Nephron (organoid): ENCODE measurements at regions not wholly inside any gene's neighbourhood (a gene's known extent, or its start where the extent isn't known, plus 50 kb on each side); places are given as distances from the start of the nearest gene placed in this dataset.

Experiments
- H3K27ac Mint-ChIP-seq, 3 experiments: 2 replicates each; pipeline ENCODE4 v1.8.0; 2020; ENCODE audit warnings: mixed read lengths in 3 of 3, mild to moderate bottlenecking in 2 of 3, moderate library complexity in 1 of 3
- H3K27me3 Mint-ChIP-seq: 2 replicates; pipeline ENCODE4 v1.8.0; 2021; ENCODE audit warnings: low read depth, mild to moderate bottlenecking, moderate library complexity, mixed read lengths
- H3K36me3 Mint-ChIP-seq: 2 replicates; pipeline ENCODE4 v1.8.0; 2020; ENCODE audit warnings: low read depth, mixed read lengths
- H3K4me1 Mint-ChIP-seq: 2 replicates; pipeline ENCODE4 v1.8.0; 2020; ENCODE audit warnings: mixed read lengths
- H3K4me3 Mint-ChIP-seq, 3 experiments: 2 replicates each; pipeline ENCODE4 v1.8.0; 2020; ENCODE audit warnings: mild to moderate bottlenecking in 3 of 3, mixed read lengths in 3 of 3, moderate library complexity in 2 of 3
- H3K9me3 Mint-ChIP-seq: 2 replicates; pipeline ENCODE4 v1.8.0; 2020; ENCODE audit warnings: mixed read lengths
- TF ChIP-seq, protein P1 (sequence below), 3 experiments: fragments of 200-600 bp; sonication (generic); IDR thresholded peaks; one replicate each; pipeline ENCODE4 v1.5.0; 2021; ENCODE audit warnings: antibody characterized with exemption in 3 of 3; ENCODE audit not compliant: unreplicated experiment in 3 of 3

DNA sequence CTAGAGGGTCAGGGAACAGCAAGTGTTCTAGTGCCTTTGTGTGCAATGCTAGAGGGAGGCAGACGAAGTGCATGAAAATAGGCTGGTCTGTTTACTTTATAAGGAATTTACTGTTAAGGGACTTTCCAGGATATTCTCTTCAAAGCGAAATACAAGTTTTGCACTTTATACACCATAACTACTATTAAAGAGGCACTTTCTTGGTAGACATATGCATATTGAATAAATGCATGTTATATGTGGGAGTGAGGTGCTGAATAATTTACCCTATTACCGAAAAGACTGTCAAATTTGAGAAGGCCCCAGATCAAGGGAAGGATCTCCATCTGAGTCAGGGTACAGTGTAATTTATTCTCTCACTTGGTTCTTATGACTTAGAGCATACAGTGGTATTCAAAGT is 310.5 kb downstream of the S1PR1 start:
- TF ChIP-seq, protein P1, sequence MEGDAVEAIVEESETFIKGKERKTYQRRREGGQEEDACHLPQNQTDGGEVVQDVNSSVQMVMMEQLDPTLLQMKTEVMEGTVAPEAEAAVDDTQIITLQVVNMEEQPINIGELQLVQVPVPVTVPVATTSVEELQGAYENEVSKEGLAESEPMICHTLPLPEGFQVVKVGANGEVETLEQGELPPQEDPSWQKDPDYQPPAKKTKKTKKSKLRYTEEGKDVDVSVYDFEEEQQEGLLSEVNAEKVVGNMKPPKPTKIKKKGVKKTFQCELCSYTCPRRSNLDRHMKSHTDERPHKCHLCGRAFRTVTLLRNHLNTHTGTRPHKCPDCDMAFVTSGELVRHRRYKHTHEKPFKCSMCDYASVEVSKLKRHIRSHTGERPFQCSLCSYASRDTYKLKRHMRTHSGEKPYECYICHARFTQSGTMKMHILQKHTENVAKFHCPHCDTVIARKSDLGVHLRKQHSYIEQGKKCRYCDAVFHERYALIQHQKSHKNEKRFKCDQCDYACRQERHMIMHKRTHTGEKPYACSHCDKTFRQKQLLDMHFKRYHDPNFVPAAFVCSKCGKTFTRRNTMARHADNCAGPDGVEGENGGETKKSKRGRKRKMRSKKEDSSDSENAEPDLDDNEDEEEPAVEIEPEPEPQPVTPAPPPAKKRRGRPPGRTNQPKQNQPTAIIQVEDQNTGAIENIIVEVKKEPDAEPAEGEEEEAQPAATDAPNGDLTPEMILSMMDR (IDR thresholded peaks at IDR 0.05; ENCODE audit: unreplicated experiment in 3 of 3) = no peak
- Mint-ChIP-seq H3K36me3 (no peaks in the 10 kb centered on the region), H3K4me1 (no peaks in the 10 kb centered on the region), H3K9me3 (no peaks in the 10 kb centered on the region), H3K27ac (no peak overlapping the region), H3K27me3 (no peaks in the 10 kb centered on the region), H3K4me3 (no peak overlapping the region)

DNA sequence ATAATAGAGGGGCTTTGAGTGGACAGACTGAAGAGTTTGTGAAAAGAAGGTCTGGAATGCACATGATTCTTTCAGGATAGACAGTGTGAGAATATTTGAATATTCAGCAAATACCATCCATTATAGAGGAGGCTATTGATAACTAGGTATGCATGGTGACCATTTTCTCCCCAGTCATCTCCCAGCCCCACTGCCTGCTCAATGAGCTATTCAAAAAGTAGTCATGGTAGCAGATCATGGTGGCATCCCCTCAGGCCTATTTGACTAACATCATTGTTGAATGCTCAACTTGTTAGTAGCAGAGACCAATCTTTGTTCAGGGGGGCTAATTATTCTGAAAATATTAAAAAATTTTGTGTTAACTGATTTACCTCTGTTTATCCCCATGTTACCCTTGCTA is 311.6 kb downstream of the S1PR1 start:
- Mint-ChIP-seq H3K9me3 (no peaks in the 10 kb centered on the region), H3K4me3 (no peak overlapping the region), H3K27me3 (no peaks in the 10 kb centered on the region), H3K27ac (no peak overlapping the region), H3K36me3 (no peaks in the 10 kb centered on the region), H3K4me1 (no peaks in the 10 kb centered on the region)
- TF ChIP-seq, protein P1 (IDR thresholded peaks at IDR 0.05; ENCODE audit: unreplicated experiment in 3 of 3) = no peak

DNA sequence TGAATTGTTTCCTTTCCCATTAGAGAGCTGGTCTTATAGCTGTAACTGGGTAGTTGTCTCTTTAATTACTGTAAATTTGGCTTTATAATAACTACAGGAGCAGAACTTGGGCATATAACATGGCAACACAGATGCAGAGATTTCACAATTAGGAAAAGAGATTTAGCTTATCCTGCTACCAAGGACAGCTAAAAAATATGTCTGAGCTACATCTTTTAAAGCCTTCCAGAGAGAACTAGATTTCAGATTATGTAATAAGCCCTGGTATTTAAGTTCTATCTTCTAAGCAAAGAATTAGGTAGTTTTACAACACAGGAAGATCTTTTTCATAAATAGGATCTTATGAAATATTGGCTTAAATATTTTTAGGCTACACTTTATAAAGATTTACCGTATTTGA is 313.8 kb downstream of the S1PR1 start:
- no peak overlapping the region for H3K27ac Mint-ChIP-seq
- H3K4me3 Mint-ChIP-seq = no peak overlapping the region
- peaks cover 3% of the 10 kb centered on the region for H3K9me3 Mint-ChIP-seq
- no peaks in the 10 kb centered on the region for H3K4me1 Mint-ChIP-seq
- H3K36me3 Mint-ChIP-seq = no peaks in the 10 kb centered on the region
- no peaks in the 10 kb centered on the region for H3K27me3 Mint-ChIP-seq
- TF ChIP-seq, protein P1 (IDR thresholded peaks at IDR 0.05; ENCODE audit: unreplicated experiment in 3 of 3) = no peak

DNA sequence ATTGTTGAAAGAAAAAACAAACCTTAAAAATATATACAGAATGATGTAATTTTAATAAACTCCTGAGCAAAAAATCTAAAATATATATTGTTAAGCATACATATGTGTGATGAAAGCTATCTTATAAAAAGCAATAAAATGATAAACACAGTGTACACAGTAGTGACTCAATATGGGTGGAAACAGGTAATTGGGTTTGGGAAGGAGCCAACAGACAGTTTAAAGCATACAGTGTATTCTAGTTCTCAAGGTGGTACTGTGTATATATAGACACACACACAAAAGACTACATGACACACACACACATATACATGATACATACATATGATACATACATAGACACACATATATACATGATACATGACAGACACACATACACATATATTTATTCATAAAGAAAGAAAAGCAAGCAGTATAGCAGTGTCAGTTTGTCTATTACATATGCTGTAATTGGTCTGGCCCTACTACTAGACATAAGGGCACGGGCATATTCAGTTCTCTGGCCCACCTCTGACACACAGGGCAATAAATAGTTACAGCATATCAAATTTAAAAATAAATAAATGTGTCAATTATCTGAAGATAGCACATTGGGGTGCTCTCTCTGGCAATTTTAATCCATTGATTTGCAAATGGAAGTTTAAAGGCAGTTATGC is 330.2 kb downstream of the S1PR1 start:
- H3K36me3 Mint-ChIP-seq = no peaks in the 10 kb centered on the region
- H3K27me3 Mint-ChIP-seq = no peaks in the 10 kb centered on the region
- H3K27ac Mint-ChIP-seq = no peak overlapping the region
- H3K4me1 Mint-ChIP-seq = no peaks in the 10 kb centered on the region
- H3K4me3 Mint-ChIP-seq = no peak overlapping the region
- H3K9me3 Mint-ChIP-seq = peaks cover 3% of the 10 kb centered on the region
- TF ChIP-seq, protein P1 (IDR thresholded peaks at IDR 0.05; ENCODE audit: unreplicated experiment in 3 of 3) = no peak

DNA sequence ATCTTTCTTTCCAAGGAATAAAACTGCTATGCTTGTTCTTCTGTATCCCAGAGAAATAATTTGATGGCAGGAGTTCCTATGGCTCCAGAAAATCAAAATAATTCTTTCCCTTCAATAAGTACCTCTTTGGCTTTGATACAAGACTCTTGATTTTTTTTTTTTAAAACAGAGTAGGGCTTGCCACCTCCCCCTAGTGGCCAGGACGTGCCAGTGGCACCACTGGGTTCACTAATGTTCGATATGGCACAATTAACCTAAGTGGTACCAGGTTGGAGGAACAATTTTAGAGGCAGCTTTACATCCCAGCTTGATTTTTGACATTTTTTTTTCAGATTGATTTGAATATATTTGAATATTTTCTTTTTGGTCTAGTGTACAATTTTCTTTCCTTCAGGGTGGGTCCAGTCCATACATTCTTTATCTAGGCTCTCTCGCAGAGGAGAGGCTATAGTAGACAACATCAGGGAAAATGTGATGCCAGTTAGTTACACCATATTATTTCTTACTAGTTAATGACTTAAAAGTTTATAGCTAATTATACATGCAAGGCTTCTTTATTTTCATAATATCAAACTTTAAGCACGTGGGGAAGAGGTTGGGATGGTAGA is 330.9 kb downstream of the S1PR1 start:
- TF ChIP-seq, protein P1 (IDR thresholded peaks at IDR 0.05; ENCODE audit: unreplicated experiment in 3 of 3) = peak; percentile 67 to 76 (median 74)
- no peaks in the 10 kb centered on the region for H3K36me3 Mint-ChIP-seq
- no peak overlapping the region for H3K4me3 Mint-ChIP-seq
- no peak overlapping the region for H3K27ac Mint-ChIP-seq
- no peaks in the 10 kb centered on the region for H3K27me3 Mint-ChIP-seq
- peaks cover 3% of the 10 kb centered on the region for H3K9me3 Mint-ChIP-seq
- H3K4me1 Mint-ChIP-seq = no peaks in the 10 kb centered on the region

DNA sequence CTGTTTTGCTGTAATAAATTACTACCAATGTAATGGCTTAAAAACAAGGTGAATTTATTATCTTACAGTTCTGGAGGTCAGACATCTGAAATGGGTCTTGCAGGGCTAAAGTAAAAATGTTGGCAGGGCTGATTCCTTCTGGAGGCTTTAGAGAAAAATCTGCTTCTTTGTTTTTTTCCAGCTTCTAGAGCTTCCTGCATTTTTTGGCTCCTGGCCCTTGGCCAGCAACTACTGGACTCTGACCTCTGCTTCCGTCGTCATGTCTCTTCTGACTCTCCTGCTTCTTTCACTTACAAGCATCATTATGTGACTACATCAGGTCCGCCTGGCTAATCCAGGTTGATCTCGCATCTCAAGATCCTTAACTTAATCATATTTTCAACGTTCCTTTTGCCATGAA is 350.9 kb downstream of the S1PR1 start:
- Mint-ChIP-seq H3K27ac (peak overlapping the region; percentile 61 to 94 (median 85)), H3K36me3 (no peaks in the 10 kb centered on the region), H3K4me1 (peaks cover 32% of the 10 kb centered on the region), H3K4me3 (no peak overlapping the region), H3K9me3 (no peaks in the 10 kb centered on the region), H3K27me3 (no peaks in the 10 kb centered on the region)
- TF ChIP-seq, protein P1 (IDR thresholded peaks at IDR 0.05; ENCODE audit: unreplicated experiment in 3 of 3) = no peak
